ENCODE measurements at regions not wholly inside any gene's neighbourhood (a gene's known extent, or its start where the extent isn't known, plus 50 kb on each side); places are given as distances from the start of the nearest gene placed in this dataset.

DNA sequence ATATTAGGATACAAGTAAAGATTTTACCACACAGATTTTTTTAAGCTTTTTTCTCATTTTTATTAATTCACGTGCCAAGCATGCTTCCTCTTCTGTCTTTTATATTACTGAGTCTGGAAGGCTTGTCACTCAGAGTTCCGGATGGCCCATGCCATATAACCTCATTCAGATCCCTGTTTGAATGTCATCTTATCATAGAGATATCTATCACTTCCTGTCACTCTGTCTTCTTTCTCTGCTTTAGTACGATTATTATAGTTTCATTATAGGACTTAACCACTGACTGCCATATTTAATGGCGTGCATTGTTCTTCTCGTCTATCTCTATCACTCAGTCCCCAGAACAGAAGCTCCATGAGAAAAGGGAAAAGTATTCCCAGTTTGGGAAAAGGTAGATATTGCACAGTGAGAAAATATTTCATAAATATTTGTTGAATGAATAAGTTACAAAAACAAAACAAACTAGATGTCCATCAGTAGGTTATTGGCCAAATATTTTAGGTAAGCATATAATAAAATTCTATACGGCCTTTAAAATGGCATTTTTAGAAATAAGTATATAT lies 296.9 kb upstream of the GOT2 start:
- TF ChIP-seq, protein P1, sequence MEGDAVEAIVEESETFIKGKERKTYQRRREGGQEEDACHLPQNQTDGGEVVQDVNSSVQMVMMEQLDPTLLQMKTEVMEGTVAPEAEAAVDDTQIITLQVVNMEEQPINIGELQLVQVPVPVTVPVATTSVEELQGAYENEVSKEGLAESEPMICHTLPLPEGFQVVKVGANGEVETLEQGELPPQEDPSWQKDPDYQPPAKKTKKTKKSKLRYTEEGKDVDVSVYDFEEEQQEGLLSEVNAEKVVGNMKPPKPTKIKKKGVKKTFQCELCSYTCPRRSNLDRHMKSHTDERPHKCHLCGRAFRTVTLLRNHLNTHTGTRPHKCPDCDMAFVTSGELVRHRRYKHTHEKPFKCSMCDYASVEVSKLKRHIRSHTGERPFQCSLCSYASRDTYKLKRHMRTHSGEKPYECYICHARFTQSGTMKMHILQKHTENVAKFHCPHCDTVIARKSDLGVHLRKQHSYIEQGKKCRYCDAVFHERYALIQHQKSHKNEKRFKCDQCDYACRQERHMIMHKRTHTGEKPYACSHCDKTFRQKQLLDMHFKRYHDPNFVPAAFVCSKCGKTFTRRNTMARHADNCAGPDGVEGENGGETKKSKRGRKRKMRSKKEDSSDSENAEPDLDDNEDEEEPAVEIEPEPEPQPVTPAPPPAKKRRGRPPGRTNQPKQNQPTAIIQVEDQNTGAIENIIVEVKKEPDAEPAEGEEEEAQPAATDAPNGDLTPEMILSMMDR (IDR thresholded peaks at IDR 0.05) = no peak
- no peak for TF ChIP-seq EP300 (IDR thresholded peaks at IDR 0.05)

All from ovary (tissue), 3 donors.